SU-DHL-6 (cell line): ENCODE measurements at regions not wholly inside any gene's neighbourhood (a gene's known extent, or its start where the extent isn't known, plus 50 kb on each side); places are given as distances from the start of the nearest gene placed in this dataset.

Source experiments
- EZH2phosphoT487 ChIP-seq: fragments of 200-600 bp; sonication (generic), shearing (Covaris generic); conservative IDR thresholded peaks from 2 replicates; pipeline ENCODE4 v1.6.1; 2018; ENCODE audit warnings: mild to moderate bottlenecking, antibody characterized with exemption, low read length, moderate library complexity, mixed read lengths
- TF ChIP-seq, protein P1 (sequence below): fragments of 200-600 bp; sonication (generic); IDR thresholded peaks from one replicate; pipeline ENCODE4 v1.5.1; 2017; ENCODE audit warnings: antibody characterized with exemption, mild to moderate bottlenecking, low read length, moderate library complexity; ENCODE audit not compliant: insufficient read depth, poor library complexity, severe bottlenecking

DNA sequence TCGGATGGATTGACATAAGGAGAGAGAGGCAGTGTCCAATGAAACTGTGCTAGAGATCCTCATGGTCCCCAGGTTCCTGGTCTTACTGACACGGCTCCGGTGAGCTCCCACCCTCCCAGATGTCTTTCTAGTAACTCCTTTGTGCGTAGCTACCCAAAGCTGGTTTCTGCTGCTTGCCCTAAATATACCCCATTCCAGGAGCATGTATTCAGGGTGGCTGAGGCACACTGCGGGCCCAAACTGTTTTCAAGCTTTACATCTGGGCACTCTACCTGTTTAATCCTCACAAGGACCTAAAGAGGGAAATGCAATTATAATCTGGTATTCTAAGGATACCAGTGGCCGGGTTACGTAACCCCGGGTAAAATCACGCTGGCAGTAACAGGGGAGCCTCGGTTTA lies 161.2 kb upstream of the NSMCE3 start:
- TF ChIP-seq, protein P1, sequence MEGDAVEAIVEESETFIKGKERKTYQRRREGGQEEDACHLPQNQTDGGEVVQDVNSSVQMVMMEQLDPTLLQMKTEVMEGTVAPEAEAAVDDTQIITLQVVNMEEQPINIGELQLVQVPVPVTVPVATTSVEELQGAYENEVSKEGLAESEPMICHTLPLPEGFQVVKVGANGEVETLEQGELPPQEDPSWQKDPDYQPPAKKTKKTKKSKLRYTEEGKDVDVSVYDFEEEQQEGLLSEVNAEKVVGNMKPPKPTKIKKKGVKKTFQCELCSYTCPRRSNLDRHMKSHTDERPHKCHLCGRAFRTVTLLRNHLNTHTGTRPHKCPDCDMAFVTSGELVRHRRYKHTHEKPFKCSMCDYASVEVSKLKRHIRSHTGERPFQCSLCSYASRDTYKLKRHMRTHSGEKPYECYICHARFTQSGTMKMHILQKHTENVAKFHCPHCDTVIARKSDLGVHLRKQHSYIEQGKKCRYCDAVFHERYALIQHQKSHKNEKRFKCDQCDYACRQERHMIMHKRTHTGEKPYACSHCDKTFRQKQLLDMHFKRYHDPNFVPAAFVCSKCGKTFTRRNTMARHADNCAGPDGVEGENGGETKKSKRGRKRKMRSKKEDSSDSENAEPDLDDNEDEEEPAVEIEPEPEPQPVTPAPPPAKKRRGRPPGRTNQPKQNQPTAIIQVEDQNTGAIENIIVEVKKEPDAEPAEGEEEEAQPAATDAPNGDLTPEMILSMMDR = no peak
- no peak for TF ChIP-seq EZH2phosphoT487
